Muscle layer of colon (tissue), 2 donors: ENCODE measurements at regions not wholly inside any gene's neighbourhood (a gene's known extent, or its start where the extent isn't known, plus 50 kb on each side); places are given as distances from the start of the nearest gene placed in this dataset.

Source experiments
- H3K27ac ChIP-seq: one replicate; pipeline ENCODE4 v1.7.0; 2013; ENCODE audit warnings: low read depth, mild to moderate bottlenecking, low read length, moderate library complexity
- H3K27me3 ChIP-seq, 2 donors: one replicate each; pipeline ENCODE4 v1.7.0; 2013; ENCODE audit warnings: low read length in 2 of 2, mild to moderate bottlenecking in 2 of 2; ENCODE audit not compliant: insufficient read depth in 2 of 2, control insufficient read depth in 1 of 2
- H3K36me3 ChIP-seq: one replicate; pipeline ENCODE4 v1.7.0; 2013; ENCODE audit warnings: mild to moderate bottlenecking, low read length; ENCODE audit not compliant: insufficient read depth
- H3K4me1 ChIP-seq: one replicate; pipeline ENCODE4 v1.7.0; 2013; ENCODE audit warnings: mild to moderate bottlenecking, low read length; ENCODE audit not compliant: insufficient read depth
- H3K4me3 ChIP-seq, 2 donors: one replicate each; pipeline ENCODE4 v1.7.0; 2013; ENCODE audit warnings: low read length in 2 of 2, low read depth in 1 of 2, mild to moderate bottlenecking in 1 of 2, moderate library complexity in 1 of 2
- H3K9ac ChIP-seq: one replicate; pipeline ENCODE4 v1.7.0; 2013; ENCODE audit warnings: low read length
- H3K9me3 ChIP-seq: one replicate; pipeline ENCODE4 v1.7.0; 2013; ENCODE audit warnings: mild to moderate bottlenecking, low read length
- donor health status: abdominal sarcoma.
- donor health status: Adenocarcinoma of cecum.

DNA sequence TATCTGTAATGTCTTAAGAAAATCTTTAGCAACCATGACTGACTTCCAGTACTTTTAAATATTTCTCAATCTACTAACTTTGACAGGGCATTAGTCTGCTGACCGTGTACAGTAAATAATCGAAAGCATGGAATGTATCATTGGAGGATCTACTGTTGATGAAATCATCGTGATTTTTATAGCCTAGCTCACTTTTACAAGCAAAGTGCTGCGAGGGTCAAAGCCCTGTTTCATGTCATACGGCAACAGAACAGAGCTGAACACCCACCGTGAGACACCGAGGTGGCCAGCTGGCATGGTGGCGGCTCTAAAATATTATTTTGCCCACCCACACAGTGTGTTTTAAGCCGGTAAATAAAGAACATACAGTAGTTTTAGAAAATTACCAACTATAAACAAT is 679.3 kb downstream of the FAT4 start:
- H3K27me3 ChIP-seq: no peaks in the 10 kb centered on the region
- H3K36me3 ChIP-seq: no peaks in the 10 kb centered on the region
- no peak overlapping the region for H3K9ac ChIP-seq
- no peaks in the 10 kb centered on the region for H3K9me3 ChIP-seq
- H3K27ac ChIP-seq: no peak overlapping the region
- no peak overlapping the region for H3K4me3 ChIP-seq
- peaks cover 30% of the 10 kb centered on the region for H3K4me1 ChIP-seq

DNA sequence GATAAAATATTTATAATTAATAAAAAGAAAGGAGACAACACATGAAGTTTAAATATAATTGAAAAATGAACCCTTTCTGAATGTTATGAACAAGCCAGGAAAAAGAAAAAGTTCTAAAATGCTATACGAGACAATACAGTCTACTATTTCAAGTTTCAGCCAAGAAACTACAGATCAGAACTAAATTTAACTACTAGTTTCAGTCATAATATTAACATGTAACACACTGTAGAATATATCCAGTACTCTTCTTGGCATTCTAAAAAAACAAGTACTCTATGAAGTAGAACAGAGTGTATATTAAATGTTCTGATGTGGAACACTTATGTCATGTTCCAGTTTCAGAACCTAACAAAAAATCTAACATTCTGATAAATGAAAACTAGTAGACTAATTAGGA is 679.7 kb downstream of the FAT4 start:
- Histone ChIP-seq H3K36me3 (no peaks in the 10 kb centered on the region), H3K27ac (no peak overlapping the region), H3K4me1 (peaks cover 26% of the 10 kb centered on the region), H3K27me3 (no peaks in the 10 kb centered on the region), H3K9me3 (no peaks in the 10 kb centered on the region), H3K4me3 (no peak overlapping the region), H3K9ac (no peak overlapping the region)

- H3K27me3 ChIP-seq: no peaks in the 10 kb centered on the region
- no peaks in the 10 kb centered on the region for H3K4me1 ChIP-seq
- no peak overlapping the region for H3K4me3 ChIP-seq
- H3K9me3 ChIP-seq: no peaks in the 10 kb centered on the region
- no peak overlapping the region for H3K27ac ChIP-seq
- H3K36me3 ChIP-seq: no peaks in the 10 kb centered on the region
- H3K9ac ChIP-seq: no peak overlapping the region
These were observed 690.2 kb downstream of the FAT4 start for GRCh38 chr4:126004941-126005340.

- Histone ChIP-seq H3K9ac (no peak overlapping the region), H3K36me3 (no peaks in the 10 kb centered on the region), H3K4me1 (no peaks in the 10 kb centered on the region), H3K9me3 (no peaks in the 10 kb centered on the region), H3K4me3 (no peak overlapping the region), H3K27ac (no peak overlapping the region), H3K27me3 (no peaks in the 10 kb centered on the region)
These were observed 692.4 kb downstream of the FAT4 start for GRCh38 chr4:126007142-126007541.

DNA sequence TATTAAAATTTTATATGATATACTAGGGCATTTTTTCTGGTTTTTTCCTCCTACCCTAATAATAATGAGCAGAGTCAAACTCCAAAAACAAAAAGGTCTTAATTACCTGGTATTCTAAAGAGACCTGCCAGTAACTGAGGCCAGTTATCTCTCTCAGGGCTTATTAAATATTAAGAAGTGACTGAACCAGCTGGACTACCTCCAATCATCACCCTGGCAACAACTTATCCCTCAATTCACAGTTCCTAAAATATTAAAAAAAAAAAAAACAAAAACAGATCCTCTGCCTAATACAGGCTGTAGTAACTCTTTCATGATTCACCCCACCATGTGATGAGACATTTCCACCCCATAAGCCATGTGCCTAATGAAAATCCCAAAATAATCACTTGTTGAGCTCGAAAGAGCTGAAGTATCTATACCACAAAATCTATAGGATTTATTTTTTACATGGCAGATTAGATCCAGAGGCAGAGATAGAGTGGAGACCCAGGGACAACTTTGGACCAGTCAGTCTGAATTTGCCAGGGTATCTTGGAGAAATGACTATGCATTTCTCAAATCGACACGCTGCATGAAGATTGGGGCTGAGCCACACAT is 698.0 kb downstream of the FAT4 start:
- no peaks in the 10 kb centered on the region for H3K27me3 ChIP-seq
- H3K36me3 ChIP-seq: no peaks in the 10 kb centered on the region

DNA sequence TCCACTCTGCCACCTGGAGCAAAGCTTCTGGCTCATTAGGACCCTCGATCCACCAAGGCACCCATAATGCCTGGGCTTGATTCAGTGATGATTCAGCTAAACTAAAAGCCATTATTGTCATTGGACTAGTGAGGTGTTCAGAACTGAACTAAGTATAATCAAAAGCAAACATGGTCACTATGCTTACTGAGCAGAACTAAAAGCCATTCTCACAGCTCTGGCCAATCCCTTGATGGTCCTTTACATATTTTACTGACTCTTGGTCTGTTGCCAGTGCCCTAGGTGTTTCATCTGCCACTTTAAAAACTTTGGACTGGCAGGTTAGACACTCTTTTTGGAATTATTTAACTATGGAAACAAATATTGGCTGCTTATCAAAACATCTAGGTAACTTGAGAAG is 703.5 kb downstream of the FAT4 start:
- no peaks in the 10 kb centered on the region for H3K4me1 ChIP-seq
- no peak overlapping the region for H3K27ac ChIP-seq
- no peaks in the 10 kb centered on the region for H3K27me3 ChIP-seq
- H3K36me3 ChIP-seq: no peaks in the 10 kb centered on the region
- H3K9ac ChIP-seq: no peak overlapping the region
- no peak overlapping the region for H3K4me3 ChIP-seq
- no peaks in the 10 kb centered on the region for H3K9me3 ChIP-seq

More for the DNA sequence above, 698.0 kb downstream of the FAT4 start:
- Histone ChIP-seq H3K4me3 (no peak overlapping the region), H3K9me3 (no peaks in the 10 kb centered on the region), H3K4me1 (no peaks in the 10 kb centered on the region), H3K27ac (no peak overlapping the region), H3K9ac (no peak overlapping the region)

DNA sequence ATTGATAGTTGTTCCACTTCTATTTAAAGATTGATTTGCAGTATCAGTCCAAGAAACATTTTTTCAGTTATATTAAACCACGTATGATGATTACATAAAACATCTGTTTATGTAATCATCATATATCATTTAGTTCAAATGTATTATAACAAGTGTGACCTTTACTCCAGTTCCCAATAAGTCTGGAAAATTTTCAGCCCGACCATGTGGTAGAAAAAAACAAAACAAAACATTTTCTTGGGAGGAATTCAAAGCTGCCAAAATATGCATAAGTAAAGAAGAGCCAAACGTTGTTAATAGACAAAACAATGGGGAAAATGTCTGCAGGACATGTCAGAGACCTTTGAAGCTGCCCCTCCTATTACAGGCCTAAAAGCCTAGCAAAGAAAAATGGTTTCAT is 709.1 kb downstream of the FAT4 start:
- Histone ChIP-seq H3K27me3 (no peaks in the 10 kb centered on the region), H3K4me3 (no peak overlapping the region), H3K9me3 (no peaks in the 10 kb centered on the region), H3K4me1 (peaks cover 6% of the 10 kb centered on the region), H3K27ac (no peak overlapping the region), H3K9ac (no peak overlapping the region), H3K36me3 (no peaks in the 10 kb centered on the region)

DNA sequence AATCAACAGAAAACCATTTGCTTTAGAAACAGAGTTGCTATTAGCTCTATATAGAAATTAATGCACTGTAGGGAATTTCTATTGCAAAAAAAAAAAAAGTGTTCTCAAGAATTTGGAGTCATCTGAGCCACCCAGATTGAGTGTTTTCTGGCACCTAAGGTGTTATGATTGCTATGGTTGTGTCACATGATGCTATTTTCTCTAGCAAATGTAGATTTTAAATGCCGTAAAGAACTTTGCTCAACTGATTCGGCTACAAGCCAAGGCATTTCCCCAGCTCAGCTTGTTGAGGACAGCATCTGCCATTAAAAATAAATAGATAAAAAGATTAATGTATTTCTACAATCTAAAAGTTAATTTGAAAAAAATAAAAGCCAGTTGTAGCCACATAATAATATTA is 712.8 kb downstream of the FAT4 start:
- peaks cover 6% of the 10 kb centered on the region for H3K4me1 ChIP-seq

GRCh38 chr4:126028876-126029275 is 714.1 kb downstream of the FAT4 start:
- Histone ChIP-seq H3K27ac (no peak overlapping the region), H3K9me3 (no peaks in the 10 kb centered on the region), H3K36me3 (no peaks in the 10 kb centered on the region), H3K9ac (no peak overlapping the region), H3K4me3 (no peak overlapping the region), H3K4me1 (peaks cover 5% of the 10 kb centered on the region), H3K27me3 (no peaks in the 10 kb centered on the region)

More for the DNA sequence above, 712.8 kb downstream of the FAT4 start:
- Histone ChIP-seq H3K27me3 (no peaks in the 10 kb centered on the region), H3K36me3 (no peaks in the 10 kb centered on the region), H3K9me3 (no peaks in the 10 kb centered on the region), H3K27ac (no peak overlapping the region), H3K4me3 (no peak overlapping the region), H3K9ac (no peak overlapping the region)

DNA sequence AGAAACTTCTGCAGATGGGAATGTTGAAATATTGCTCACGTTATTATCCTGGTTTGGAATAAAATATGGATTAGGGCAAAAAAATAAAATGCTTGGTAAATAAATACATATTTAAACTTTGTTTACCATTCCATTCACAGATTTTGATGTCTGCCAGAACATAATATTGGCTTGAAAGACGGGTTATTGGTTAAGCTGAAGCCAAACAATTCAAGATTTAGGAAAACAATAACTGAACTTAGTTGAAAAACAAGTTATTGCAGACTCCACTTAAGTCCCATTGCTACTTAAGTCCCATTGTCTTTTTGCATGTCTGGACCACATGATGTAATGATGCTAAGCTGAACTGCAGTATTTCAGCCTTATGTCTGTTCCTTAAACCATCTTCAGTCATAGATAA is 722.5 kb downstream of the FAT4 start:
- Histone ChIP-seq H3K27ac (no peak overlapping the region), H3K27me3 (no peaks in the 10 kb centered on the region), H3K9me3 (no peaks in the 10 kb centered on the region), H3K36me3 (no peaks in the 10 kb centered on the region), H3K9ac (no peak overlapping the region), H3K4me1 (no peaks in the 10 kb centered on the region), H3K4me3 (no peak overlapping the region)

DNA sequence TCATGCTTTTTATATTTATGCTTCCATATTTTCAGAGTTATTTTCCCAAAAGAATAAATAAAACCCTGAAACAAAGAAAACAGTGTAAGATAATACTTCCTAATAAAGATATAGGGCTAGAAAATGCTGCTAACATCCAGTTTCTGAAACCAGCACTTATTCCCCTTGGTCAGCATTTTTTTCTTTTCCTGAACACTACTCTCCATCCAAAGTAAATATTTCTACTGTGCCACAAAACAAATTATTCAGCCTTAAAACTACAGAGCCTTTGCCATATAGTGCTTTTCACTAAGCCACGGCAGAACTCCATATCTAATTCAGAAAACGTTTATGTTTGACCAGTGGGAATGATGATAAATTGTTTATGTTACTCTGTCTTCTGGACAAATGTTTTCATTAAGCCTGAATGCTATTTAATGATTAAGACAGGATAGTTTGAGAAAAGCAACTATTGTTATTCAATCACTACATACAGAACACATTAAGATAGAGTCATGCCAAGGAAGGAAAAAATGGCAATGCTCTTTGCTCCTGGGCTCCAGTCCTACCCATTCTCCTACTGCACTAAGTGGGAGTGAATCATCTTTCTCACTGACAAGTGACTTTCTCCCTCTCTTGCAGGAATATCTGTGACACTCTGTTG is 723.9 kb downstream of the FAT4 start:
- H3K36me3 ChIP-seq: no peaks in the 10 kb centered on the region

GRCh38 chr4:126046081-126046614 is 731.4 kb downstream of the FAT4 start:
- H3K4me3 ChIP-seq: no peak overlapping the region

More for the DNA sequence above, 723.9 kb downstream of the FAT4 start:
- H3K27ac ChIP-seq: no peak overlapping the region
- no peak overlapping the region for H3K9ac ChIP-seq
- no peak overlapping the region for H3K4me3 ChIP-seq
- H3K27me3 ChIP-seq: no peaks in the 10 kb centered on the region
- H3K9me3 ChIP-seq: no peaks in the 10 kb centered on the region
- no peaks in the 10 kb centered on the region for H3K4me1 ChIP-seq

More at GRCh38 chr4:126046081-126046614, 731.4 kb downstream of the FAT4 start:
- Histone ChIP-seq H3K27me3 (no peaks in the 10 kb centered on the region), H3K36me3 (no peaks in the 10 kb centered on the region), H3K27ac (no peak overlapping the region), H3K9me3 (no peaks in the 10 kb centered on the region), H3K4me1 (no peaks in the 10 kb centered on the region), H3K9ac (no peak overlapping the region)
